Hepatocyte (in vitro differentiated cells): ENCODE measurements at regions not wholly inside any gene's neighbourhood (a gene's known extent, or its start where the extent isn't known, plus 50 kb on each side); places are given as distances from the start of the nearest gene placed in this dataset.

ENCODE experiments used
- DNase-seq: peaks from one replicate; pipeline ENCODE4 v3.0.0-alpha.2; 2016; ENCODE audit warnings: low spot score
- H2AFZ ChIP-seq: fragments of 200-600 bp; sonication (generic); 2 replicates; pipeline ENCODE4 v1.6.0; 2016; ENCODE audit warnings: antibody characterized with exemption, mild to moderate bottlenecking
- H3K27ac ChIP-seq: fragments of 200-600 bp; sonication (generic); 2 replicates; pipeline ENCODE4 v1.5.1; 2016; ENCODE audit warnings: mild to moderate bottlenecking
- H3K27me3 ChIP-seq: fragments of 200-600 bp; sonication (generic); 2 replicates; pipeline ENCODE4 v1.6.1; 2016
- H3K36me3 ChIP-seq: fragments of 200-600 bp; sonication (generic); replicated peaks from 2 replicates; pipeline ENCODE4 v1.5.1; 2016; ENCODE audit warnings: low read depth; ENCODE audit not compliant: insufficient read depth
- H3K4me1 ChIP-seq: fragments of 200-600 bp; sonication (generic); 2 replicates; pipeline ENCODE4 v1.5.1; 2016; ENCODE audit warnings: mild to moderate bottlenecking, moderate library complexity; ENCODE audit not compliant: insufficient read depth
- H3K4me2 ChIP-seq: fragments of 200-600 bp; sonication (generic); 2 replicates; pipeline ENCODE4 v1.6.0; 2016
- H3K4me3 ChIP-seq: fragments of 200-600 bp; sonication (generic); 2 replicates; pipeline ENCODE4 v1.5.1; 2016; ENCODE audit warnings: mild to moderate bottlenecking
- H3K79me2 ChIP-seq: fragments of 200-600 bp; sonication (generic); 2 replicates; pipeline ENCODE4 v1.6.0; 2017; ENCODE audit warnings: mild to moderate bottlenecking
- H3K9me2 ChIP-seq: fragments of 200-600 bp; sonication (generic); replicated peaks from 2 replicates; pipeline ENCODE4 v1.6.0; 2017; ENCODE audit warnings: mild to moderate bottlenecking; ENCODE audit not compliant: insufficient read depth
- H3K9me3 ChIP-seq: fragments of 200-600 bp; sonication (generic); 2 replicates; pipeline ENCODE4 v1.5.1; 2016; ENCODE audit warnings: low read depth, mild to moderate bottlenecking
- H4K20me1 ChIP-seq: fragments of 200-600 bp; sonication (generic); 2 replicates; pipeline ENCODE4 v1.6.0; 2016; ENCODE audit warnings: mild to moderate bottlenecking; ENCODE audit not compliant: insufficient read depth, poor library complexity, severe bottlenecking
- EZH2 ChIP-seq: fragments of 200-600 bp; sonication (generic); IDR thresholded peaks from 2 replicates; pipeline ENCODE4 v1.6.1; 2016; ENCODE audit warnings: antibody characterized with exemption, mild to moderate bottlenecking, borderline replicate concordance
- EZH2phosphoT487 ChIP-seq: fragments of 200-600 bp; sonication (generic); IDR thresholded peaks from one replicate; pipeline ENCODE4 v1.6.1; 2018; ENCODE audit warnings: antibody characterized with exemption, mild to moderate bottlenecking, low read depth, moderate library complexity; ENCODE audit not compliant: unreplicated experiment, severe bottlenecking
- WGBS: methylation state at CpG from one replicate; pipeline ENCODE4 v1.1.6; 2016; ENCODE audit warnings: low lambda C conversion rate; ENCODE audit errors: missing lambda C conversion rate; 5-methylcytosine and 5-hydroxymethylcytosine counted together
- TF ChIP-seq, protein P1 (sequence below): fragments of 200-600 bp; sonication (generic); IDR thresholded peaks from 2 replicates; pipeline ENCODE4 v1.5.1; 2016; ENCODE audit warnings: antibody characterized with exemption, mild to moderate bottlenecking; ENCODE audit not compliant: poor library complexity

DNA sequence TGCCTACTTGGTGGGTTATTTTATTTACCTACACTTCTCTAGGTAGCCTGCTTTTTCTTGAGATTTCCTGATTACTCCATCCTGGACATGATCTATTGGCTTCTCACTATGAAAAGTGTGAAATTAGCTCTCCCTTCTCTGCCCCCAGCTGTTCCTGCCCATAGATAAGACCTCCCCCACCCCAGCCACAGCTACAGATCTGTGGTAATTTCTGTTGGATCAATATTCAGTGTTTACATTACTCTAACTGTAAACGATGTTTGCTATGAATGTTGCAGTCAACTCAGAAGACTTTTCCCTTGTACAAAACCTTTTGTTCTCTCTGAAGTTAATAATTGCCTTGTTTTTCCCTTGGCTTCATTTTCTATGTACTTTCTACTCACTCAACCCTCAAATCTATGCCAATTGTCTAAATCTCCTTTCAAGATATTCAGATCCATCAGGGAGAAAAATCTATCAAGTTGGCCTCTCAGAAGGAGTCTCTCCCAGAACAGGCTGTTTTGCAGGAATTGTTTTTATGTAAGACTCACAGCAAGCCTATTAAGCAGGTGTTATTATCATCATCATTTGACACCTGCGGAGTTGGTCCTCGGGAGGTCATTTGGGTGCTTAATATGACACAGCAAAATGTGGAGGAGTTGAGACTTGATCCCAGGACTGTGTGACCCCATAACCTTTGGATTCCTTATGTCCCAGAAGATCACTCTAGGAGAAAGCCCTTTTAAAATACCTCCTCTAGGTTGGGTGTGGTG lies 227.4 kb downstream of the SUDS3 start:
- H3K79me2 ChIP-seq = no peaks in the 10 kb centered on the region
- H3K27me3 ChIP-seq = no peaks in the 10 kb centered on the region
- no peak overlapping the region for H3K4me2 ChIP-seq
- DNase-seq = no peak
- no peaks in the 10 kb centered on the region for H3K36me3 ChIP-seq
- 65% methylated on average over 3 of the region's 3 CpGs for WGBS
- H4K20me1 ChIP-seq = no peaks in the 10 kb centered on the region
- H3K4me3 ChIP-seq = no peak overlapping the region
- no peaks in the 10 kb centered on the region for H3K9me3 ChIP-seq
- H3K4me1 ChIP-seq = no peaks in the 10 kb centered on the region
- H2AFZ ChIP-seq = no peak overlapping the region
- no peaks in the 10 kb centered on the region for H3K9me2 ChIP-seq
- TF ChIP-seq EZH2phosphoT487 (no peak), EZH2 (no peak)
- no peak overlapping the region for H3K27ac ChIP-seq

- Histone ChIP-seq H3K27me3 (no peaks in the 10 kb centered on the region), H2AFZ (no peak overlapping the region), H3K79me2 (no peaks in the 10 kb centered on the region), H3K4me2 (no peak overlapping the region), H3K36me3 (no peaks in the 10 kb centered on the region), H3K9me3 (no peaks in the 10 kb centered on the region), H3K27ac (no peak overlapping the region), H4K20me1 (no peaks in the 10 kb centered on the region), H3K9me2 (no peaks in the 10 kb centered on the region), H3K4me3 (no peak overlapping the region), H3K4me1 (no peaks in the 10 kb centered on the region)
- 93% methylated on average over 8 of the region's 8 CpGs for WGBS
- TF ChIP-seq EZH2phosphoT487 (no peak), EZH2 (no peak)
- TF ChIP-seq, protein P1, sequence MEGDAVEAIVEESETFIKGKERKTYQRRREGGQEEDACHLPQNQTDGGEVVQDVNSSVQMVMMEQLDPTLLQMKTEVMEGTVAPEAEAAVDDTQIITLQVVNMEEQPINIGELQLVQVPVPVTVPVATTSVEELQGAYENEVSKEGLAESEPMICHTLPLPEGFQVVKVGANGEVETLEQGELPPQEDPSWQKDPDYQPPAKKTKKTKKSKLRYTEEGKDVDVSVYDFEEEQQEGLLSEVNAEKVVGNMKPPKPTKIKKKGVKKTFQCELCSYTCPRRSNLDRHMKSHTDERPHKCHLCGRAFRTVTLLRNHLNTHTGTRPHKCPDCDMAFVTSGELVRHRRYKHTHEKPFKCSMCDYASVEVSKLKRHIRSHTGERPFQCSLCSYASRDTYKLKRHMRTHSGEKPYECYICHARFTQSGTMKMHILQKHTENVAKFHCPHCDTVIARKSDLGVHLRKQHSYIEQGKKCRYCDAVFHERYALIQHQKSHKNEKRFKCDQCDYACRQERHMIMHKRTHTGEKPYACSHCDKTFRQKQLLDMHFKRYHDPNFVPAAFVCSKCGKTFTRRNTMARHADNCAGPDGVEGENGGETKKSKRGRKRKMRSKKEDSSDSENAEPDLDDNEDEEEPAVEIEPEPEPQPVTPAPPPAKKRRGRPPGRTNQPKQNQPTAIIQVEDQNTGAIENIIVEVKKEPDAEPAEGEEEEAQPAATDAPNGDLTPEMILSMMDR = no peak
- no peak for DNase-seq
These were observed 230.3 kb downstream of the SUDS3 start for GRCh38 chr12:118606690-118607089.

DNA sequence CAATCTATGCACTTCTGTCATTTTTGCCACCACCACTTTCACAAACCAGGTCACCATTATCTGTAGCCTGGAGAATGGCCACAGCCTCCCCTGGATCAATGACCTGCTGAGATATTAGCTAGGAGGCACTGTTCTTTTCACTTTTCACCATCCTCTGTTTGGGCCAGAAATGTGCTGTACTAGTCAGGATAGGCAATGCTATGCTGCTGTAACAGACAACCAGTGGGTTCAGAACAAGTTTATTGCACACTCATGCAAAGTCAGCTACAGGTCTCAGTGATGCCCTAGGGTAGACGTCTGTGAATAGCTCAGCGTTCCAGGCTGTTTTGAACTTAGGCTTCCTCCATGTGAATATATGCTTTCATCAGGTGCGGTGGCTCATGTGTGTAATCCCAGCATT lies 231.5 kb downstream of the SUDS3 start:
- no peaks in the 10 kb centered on the region for H3K4me1 ChIP-seq
- H3K36me3 ChIP-seq = no peaks in the 10 kb centered on the region
- no peak overlapping the region for H2AFZ ChIP-seq
- no peak for DNase-seq
- H3K9me3 ChIP-seq = no peaks in the 10 kb centered on the region
- no peak overlapping the region for H3K4me2 ChIP-seq
- H3K27ac ChIP-seq = no peak overlapping the region
- 92% methylated on average over 3 of the region's 3 CpGs for WGBS
- H3K27me3 ChIP-seq = no peaks in the 10 kb centered on the region
- no peaks in the 10 kb centered on the region for H3K9me2 ChIP-seq
- no peak for TF ChIP-seq EZH2phosphoT487
- TF ChIP-seq, protein P1 = no peak
- no peak for TF ChIP-seq EZH2
- H3K79me2 ChIP-seq = no peaks in the 10 kb centered on the region
- no peak overlapping the region for H3K4me3 ChIP-seq
- H4K20me1 ChIP-seq = no peaks in the 10 kb centered on the region

- Histone ChIP-seq H4K20me1 (no peaks in the 10 kb centered on the region), H3K9me3 (no peaks in the 10 kb centered on the region), H3K4me3 (no peak overlapping the region), H2AFZ (no peak overlapping the region), H3K27ac (no peak overlapping the region), H3K4me1 (no peaks in the 10 kb centered on the region), H3K9me2 (no peaks in the 10 kb centered on the region), H3K36me3 (no peaks in the 10 kb centered on the region), H3K79me2 (no peaks in the 10 kb centered on the region), H3K4me2 (no peak overlapping the region), H3K27me3 (no peaks in the 10 kb centered on the region)
- DNase-seq = no peak
- no peak for TF ChIP-seq EZH2
- TF ChIP-seq, protein P1 = no peak
- TF ChIP-seq EZH2phosphoT487 = no peak
- 88% methylated on average over 3 of the region's 3 CpGs for WGBS
These were observed 232.5 kb downstream of the SUDS3 start for GRCh38 chr12:118608770-118609344.
